BJ (cell line): ENCODE measurements at regions not wholly inside any gene's neighbourhood (a gene's known extent, or its start where the extent isn't known, plus 50 kb on each side); places are given as distances from the start of the nearest gene placed in this dataset.

Experiments
- CTCF ChIA-PET: fragments of 350-600 bp; formaldehyde crosslinking; extraction: SDS; loops from one replicate; lab custom pipeline; 2021; ENCODE audit warnings: antibody characterized with exemption, inconsistent platforms; lab: Yijun Ruan, JAX
- POLR2A ChIA-PET: fragments of 300-600 bp; sonication (Branson Sonifier 250); formaldehyde crosslinking; extraction: SDS; loops from one replicate; lab custom pipeline; 2021; ENCODE audit warnings: antibody characterized with exemption; lab: Charles Lee
- DNase-seq: peaks from one replicate; pipeline ENCODE4 v3.0.0-alpha.2; 2011; ENCODE audit warnings: low read depth
- H3K27me3 ChIP-seq: 2 replicates; pipeline ENCODE4 v1.6.0; 2011; ENCODE audit warnings: low read length; ENCODE audit not compliant: control insufficient read depth, insufficient read depth
- H3K36me3 ChIP-seq: 2 replicates; pipeline ENCODE4 v1.5.1; 2011; ENCODE audit warnings: low read length; ENCODE audit not compliant: control insufficient read depth, insufficient read depth
- H3K4me3 ChIP-seq: 2 replicates; pipeline ENCODE4 v1.5.1; 2011; ENCODE audit warnings: low read depth, mild to moderate bottlenecking, control low read depth, low read length
- CTCF ChIP-seq: IDR thresholded peaks from 2 replicates; pipeline ENCODE4 v1.5.1; 2011; ENCODE audit warnings: low read depth, mild to moderate bottlenecking, control low read depth, inconsistent platforms, low read length, moderate library complexity; ENCODE audit not compliant: insufficient read depth

DNA sequence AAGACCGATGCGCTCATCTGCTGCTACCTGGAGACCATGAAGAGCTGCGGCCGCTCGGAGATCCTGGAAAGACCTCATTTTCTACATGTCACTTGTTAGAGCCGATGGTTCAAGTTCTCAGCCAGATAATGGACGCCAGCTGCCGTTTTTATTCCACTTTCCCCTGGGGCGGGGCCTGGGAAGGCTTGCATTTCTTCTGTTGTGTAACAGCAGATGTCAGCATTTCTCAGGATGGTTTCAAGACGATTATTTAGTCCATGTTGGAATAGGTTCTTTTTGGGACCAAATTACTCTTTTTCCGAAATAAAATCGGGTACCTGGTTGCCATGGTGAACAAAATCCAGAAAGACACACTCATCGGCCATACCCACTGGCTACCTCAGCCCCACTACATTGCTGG is 1418.3 kb downstream of the CDH11 start:
- CTCF ChIA-PET = interaction anchor here (0.7 kb wide), 1 partner anchor 14 kb away, joined by 3 read pairs; no protein-coding TSS in a partner anchor
- Histone ChIP-seq H3K27me3 (no peaks in the 10 kb centered on the region), H3K4me3 (no peak overlapping the region), H3K36me3 (no peaks in the 10 kb centered on the region)
- POLR2A ChIA-PET = no interaction called here
- TF ChIP-seq CTCF = no peak
- no peak for DNase-seq

GRCh38 chr16:63702981-63703590 is 1418.8 kb downstream of the CDH11 start:
- no peak for TF ChIP-seq CTCF
- CTCF ChIA-PET = no interaction called here
- Histone ChIP-seq H3K4me3 (no peak overlapping the region), H3K36me3 (no peaks in the 10 kb centered on the region), H3K27me3 (no peaks in the 10 kb centered on the region)
- POLR2A ChIA-PET = no interaction called here
- no peak for DNase-seq

DNA sequence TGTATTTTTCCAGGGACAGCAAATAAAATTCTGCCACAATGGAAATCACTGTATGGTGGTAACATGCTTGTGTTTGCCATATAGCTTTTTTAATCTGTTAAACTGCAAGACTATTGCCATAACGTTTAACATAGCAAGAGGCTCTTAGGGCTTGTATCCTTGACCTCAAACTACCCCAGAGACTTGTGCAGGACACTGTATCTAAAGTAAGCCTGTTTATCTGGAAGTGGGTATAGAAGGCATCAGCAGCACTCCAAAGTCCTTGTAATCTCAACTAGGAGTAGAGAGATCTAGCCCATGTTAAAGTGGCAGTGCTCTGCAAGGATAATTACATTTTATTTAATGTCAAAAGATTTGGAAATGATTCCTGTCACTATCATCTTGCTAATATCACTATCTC is 1424.1 kb downstream of the CDH11 start:
- no peak for DNase-seq
- Histone ChIP-seq H3K36me3 (no peaks in the 10 kb centered on the region), H3K4me3 (no peak overlapping the region), H3K27me3 (no peaks in the 10 kb centered on the region)
- TF ChIP-seq CTCF = no peak
- CTCF ChIA-PET = no interaction called here
- POLR2A ChIA-PET = no interaction called here

DNA sequence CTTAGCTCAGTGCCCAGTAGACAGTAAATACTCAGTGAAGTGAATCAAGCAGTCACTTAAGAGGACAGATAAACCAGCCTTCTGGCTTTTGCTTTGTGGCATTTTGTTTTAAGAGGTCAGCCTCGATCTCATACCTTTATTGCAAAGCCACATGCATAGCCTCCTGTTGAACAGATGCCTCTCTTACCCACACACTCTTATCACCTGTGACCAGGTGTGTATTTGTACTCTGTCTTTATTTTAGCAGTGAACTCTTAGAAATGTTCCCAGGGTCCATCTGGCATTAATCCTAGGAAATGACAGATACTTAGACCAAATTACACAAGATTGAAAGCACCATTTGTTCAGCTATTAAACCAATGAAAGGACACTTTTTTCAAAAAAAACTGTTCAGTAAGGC is 1426.5 kb downstream of the CDH11 start:
- ChIA-PET CTCF (interaction anchor here (1.7 kb wide), 1 partner anchor 10 kb away, joined by 3 read pairs; no protein-coding TSS in a partner anchor), POLR2A (no interaction called here)
- H3K36me3 ChIP-seq = no peaks in the 10 kb centered on the region
- DNase-seq = no peak
- no peak overlapping the region for H3K4me3 ChIP-seq
- no peak for TF ChIP-seq CTCF
- H3K27me3 ChIP-seq = no peaks in the 10 kb centered on the region

GRCh38 chr16:63690961-63691360 is 1430.9 kb downstream of the CDH11 start:
- no peak for TF ChIP-seq CTCF
- CTCF ChIA-PET = no interaction called here
- POLR2A ChIA-PET = no interaction called here
- H3K36me3 ChIP-seq = no peaks in the 10 kb centered on the region
- H3K27me3 ChIP-seq = no peaks in the 10 kb centered on the region
- DNase-seq = no peak
- H3K4me3 ChIP-seq = no peak overlapping the region
